ENCODE measurements at regions not wholly inside any gene's neighbourhood (a gene's known extent, or its start where the extent isn't known, plus 50 kb on each side); places are given as distances from the start of the nearest gene placed in this dataset.
"Not testable (repeated sequence)": the region's sequence is repeated elsewhere in the genome, so short reads cannot be mapped to it uniquely, and the experiment has no call there.

- TF ChIP-seq CTCF (IDR thresholded peaks at IDR 0.05; ENCODE audit: poor library complexity); EZH2phosphoT487 (IDR thresholded peaks at IDR 0.05; ENCODE audit: low read depth, severe bottlenecking, unreplicated experiment): not testable (repeated sequence)
These were observed 64.4 kb upstream of the SFSWAP start for GRCh38 chr12:131646444-131646843.
